H1 (cell line): ENCODE measurements at regions not wholly inside any gene's neighbourhood (a gene's known extent, or its start where the extent isn't known, plus 50 kb on each side); places are given as distances from the start of the nearest gene placed in this dataset.

ENCODE experiments used
- CHD1 ChIP-seq: IDR thresholded peaks from 2 replicates; pipeline ENCODE4 v1.6.1; 2012; ENCODE audit warnings: low read depth, low read length, improper control_type of control experiment
- EGR1 ChIP-seq: IDR thresholded peaks from 2 replicates; pipeline ENCODE4 v1.6.1; 2011; ENCODE audit warnings: low read depth, low read length, borderline replicate concordance
- EP300 ChIP-seq, 2 experiments: IDR thresholded peaks; 1 replicate in 1 of 2; 2 replicates in 1 of 2; pipeline ENCODE4 v1.6.1; 2011 to 2012; ENCODE audit warnings: low read depth in 2 of 2, low read length in 2 of 2, mild to moderate bottlenecking in 2 of 2, borderline replicate concordance in 1 of 2, inconsistent platforms in 1 of 2, moderate library complexity in 1 of 2
- KDM1A ChIP-seq: fragments of 200-600, 300-600 bp; sonication (generic); IDR thresholded peaks from 2 replicates; pipeline ENCODE4 v1.7.1; 2016; ENCODE audit warnings: mild to moderate bottlenecking, low read length, borderline replicate concordance
- NRF1 ChIP-seq: IDR thresholded peaks from 2 replicates; pipeline ENCODE4 v1.6.1; 2011; ENCODE audit warnings: mild to moderate bottlenecking, low read depth, low read length, improper control_type of control experiment
- POLR2A ChIP-seq, 2 experiments: IDR thresholded peaks; 1 replicate in 1 of 2; 2 replicates in 1 of 2; pipeline ENCODE4 v1.6.1; 2011; ENCODE audit warnings: low read depth in 2 of 2, low read length in 2 of 2, mild to moderate bottlenecking in 2 of 2; ENCODE audit errors: control extremely low read depth in 1 of 2
- SIN3A ChIP-seq, 2 experiments: IDR thresholded peaks in 1 of 2; conservative IDR thresholded peaks in 1 of 2; 2 replicates each; pipeline ENCODE4 v1.6.1; 2011 to 2012; ENCODE audit warnings: low read length in 2 of 2, improper control_type of control experiment in 1 of 2, low read depth in 1 of 2, mild to moderate bottlenecking in 1 of 2
- TAF1 ChIP-seq: IDR thresholded peaks from 2 replicates; pipeline ENCODE4 v1.6.1; 2011; ENCODE audit warnings: mild to moderate bottlenecking, low read depth, low read length
- TCF12 ChIP-seq: IDR thresholded peaks from 2 replicates; pipeline ENCODE4 v1.6.1; 2011; ENCODE audit warnings: low read depth, mild to moderate bottlenecking, low read length
- TF ChIP-seq, protein P1 (sequence below), 3 experiments: IDR thresholded peaks; 1 replicate in 2 of 3; 2 replicates in 1 of 3; pipeline versions ENCODE4 v1.5.1 to v1.6.1; 2011; ENCODE audit warnings: low read length in 3 of 3, mild to moderate bottlenecking in 3 of 3, inconsistent platforms in 2 of 3, low read depth in 1 of 3, moderate library complexity in 1 of 3; ENCODE audit not compliant: insufficient read depth in 1 of 3; ENCODE audit errors: control extremely low read depth in 1 of 3

DNA sequence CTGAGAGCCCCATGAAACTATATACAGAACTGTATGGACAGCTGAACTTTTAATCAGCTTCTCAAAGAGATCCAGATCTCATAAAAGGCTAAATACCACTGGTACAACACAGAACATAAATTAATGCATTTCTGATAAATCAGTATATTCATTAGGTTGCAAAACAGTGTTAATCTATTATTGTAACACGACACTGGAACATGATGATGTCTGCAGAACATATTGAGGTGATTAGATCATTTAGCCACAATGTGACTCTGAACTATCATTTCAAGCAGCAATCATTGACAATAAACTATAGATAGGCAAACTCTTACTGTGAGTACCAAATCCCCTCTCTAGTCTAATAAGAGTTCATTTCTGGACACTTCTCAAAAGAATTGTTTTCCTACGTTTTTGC lies 50.3 kb downstream of the GASK1B start:
- TF ChIP-seq, protein P1, sequence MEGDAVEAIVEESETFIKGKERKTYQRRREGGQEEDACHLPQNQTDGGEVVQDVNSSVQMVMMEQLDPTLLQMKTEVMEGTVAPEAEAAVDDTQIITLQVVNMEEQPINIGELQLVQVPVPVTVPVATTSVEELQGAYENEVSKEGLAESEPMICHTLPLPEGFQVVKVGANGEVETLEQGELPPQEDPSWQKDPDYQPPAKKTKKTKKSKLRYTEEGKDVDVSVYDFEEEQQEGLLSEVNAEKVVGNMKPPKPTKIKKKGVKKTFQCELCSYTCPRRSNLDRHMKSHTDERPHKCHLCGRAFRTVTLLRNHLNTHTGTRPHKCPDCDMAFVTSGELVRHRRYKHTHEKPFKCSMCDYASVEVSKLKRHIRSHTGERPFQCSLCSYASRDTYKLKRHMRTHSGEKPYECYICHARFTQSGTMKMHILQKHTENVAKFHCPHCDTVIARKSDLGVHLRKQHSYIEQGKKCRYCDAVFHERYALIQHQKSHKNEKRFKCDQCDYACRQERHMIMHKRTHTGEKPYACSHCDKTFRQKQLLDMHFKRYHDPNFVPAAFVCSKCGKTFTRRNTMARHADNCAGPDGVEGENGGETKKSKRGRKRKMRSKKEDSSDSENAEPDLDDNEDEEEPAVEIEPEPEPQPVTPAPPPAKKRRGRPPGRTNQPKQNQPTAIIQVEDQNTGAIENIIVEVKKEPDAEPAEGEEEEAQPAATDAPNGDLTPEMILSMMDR (IDR thresholded peaks at IDR 0.05; ENCODE audit: control extremely low read depth in 1 of 3, insufficient read depth in 1 of 3, low read depth in 1 of 3, low read length in 3 of 3), result no peak
- TF ChIP-seq CHD1, result no peak
- TF ChIP-seq EGR1, result no peak
- TF ChIP-seq TAF1, result no peak
- TF ChIP-seq NRF1, result no peak
- TF ChIP-seq KDM1A, result no peak
- TF ChIP-seq EP300 (IDR thresholded peaks at IDR 0.05; ENCODE audit: borderline replicate concordance in 1 of 2, low read depth in 2 of 2, low read length in 2 of 2), result no peak
- TF ChIP-seq POLR2A (IDR thresholded peaks at IDR 0.05; ENCODE audit: control extremely low read depth in 1 of 2, low read depth in 2 of 2, low read length in 2 of 2), result no peak
- TF ChIP-seq SIN3A (conservative IDR thresholded peaks at IDR 0.05 in 1 of 2, IDR thresholded peaks at IDR 0.05 in 1 of 2; ENCODE audit: low read depth in 1 of 2, low read length in 2 of 2), result no peak
- TF ChIP-seq TCF12, result no peak
